ENCODE measurements at regions not wholly inside any gene's neighbourhood (a gene's known extent, or its start where the extent isn't known, plus 50 kb on each side); places are given as distances from the start of the nearest gene placed in this dataset.

DNA sequence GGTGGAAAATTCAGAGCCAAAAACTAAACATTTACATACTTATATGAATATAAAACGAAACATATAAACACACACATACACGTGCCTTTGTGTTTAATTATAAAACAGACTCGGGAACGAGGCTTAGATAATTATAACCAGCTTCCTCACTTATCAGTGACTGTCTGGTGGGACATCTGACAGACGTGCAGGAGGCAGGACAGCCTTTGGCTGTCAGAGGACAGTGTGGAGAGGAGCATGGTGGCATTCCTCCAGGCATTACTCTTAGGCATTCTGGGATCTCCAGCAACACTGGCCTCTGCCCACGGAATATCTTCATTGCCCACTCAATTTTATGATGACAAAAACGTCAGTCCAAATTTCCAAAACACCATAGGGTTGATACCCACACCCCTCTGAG lies 262.2 kb upstream of the NFE2L3 start:
- Histone ChIP-seq H3K27me3 (ENCODE audit: insufficient read depth, poor library complexity, severe bottlenecking) (no peaks in the 10 kb centered on the region), H3K4me3 (replicated peaks; ENCODE audit: insufficient read depth, low read length) (no peak overlapping the region), H3K27ac (replicated peaks) (no peak overlapping the region)
- TF ChIP-seq, protein P1, sequence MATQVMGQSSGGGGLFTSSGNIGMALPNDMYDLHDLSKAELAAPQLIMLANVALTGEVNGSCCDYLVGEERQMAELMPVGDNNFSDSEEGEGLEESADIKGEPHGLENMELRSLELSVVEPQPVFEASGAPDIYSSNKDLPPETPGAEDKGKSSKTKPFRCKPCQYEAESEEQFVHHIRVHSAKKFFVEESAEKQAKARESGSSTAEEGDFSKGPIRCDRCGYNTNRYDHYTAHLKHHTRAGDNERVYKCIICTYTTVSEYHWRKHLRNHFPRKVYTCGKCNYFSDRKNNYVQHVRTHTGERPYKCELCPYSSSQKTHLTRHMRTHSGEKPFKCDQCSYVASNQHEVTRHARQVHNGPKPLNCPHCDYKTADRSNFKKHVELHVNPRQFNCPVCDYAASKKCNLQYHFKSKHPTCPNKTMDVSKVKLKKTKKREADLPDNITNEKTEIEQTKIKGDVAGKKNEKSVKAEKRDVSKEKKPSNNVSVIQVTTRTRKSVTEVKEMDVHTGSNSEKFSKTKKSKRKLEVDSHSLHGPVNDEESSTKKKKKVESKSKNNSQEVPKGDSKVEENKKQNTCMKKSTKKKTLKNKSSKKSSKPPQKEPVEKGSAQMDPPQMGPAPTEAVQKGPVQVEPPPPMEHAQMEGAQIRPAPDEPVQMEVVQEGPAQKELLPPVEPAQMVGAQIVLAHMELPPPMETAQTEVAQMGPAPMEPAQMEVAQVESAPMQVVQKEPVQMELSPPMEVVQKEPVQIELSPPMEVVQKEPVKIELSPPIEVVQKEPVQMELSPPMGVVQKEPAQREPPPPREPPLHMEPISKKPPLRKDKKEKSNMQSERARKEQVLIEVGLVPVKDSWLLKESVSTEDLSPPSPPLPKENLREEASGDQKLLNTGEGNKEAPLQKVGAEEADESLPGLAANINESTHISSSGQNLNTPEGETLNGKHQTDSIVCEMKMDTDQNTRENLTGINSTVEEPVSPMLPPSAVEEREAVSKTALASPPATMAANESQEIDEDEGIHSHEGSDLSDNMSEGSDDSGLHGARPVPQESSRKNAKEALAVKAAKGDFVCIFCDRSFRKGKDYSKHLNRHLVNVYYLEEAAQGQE (IDR thresholded peaks at IDR 0.05; ENCODE audit: insufficient replicate concordance, low read depth): no peak
- TF ChIP-seq, protein P2, sequence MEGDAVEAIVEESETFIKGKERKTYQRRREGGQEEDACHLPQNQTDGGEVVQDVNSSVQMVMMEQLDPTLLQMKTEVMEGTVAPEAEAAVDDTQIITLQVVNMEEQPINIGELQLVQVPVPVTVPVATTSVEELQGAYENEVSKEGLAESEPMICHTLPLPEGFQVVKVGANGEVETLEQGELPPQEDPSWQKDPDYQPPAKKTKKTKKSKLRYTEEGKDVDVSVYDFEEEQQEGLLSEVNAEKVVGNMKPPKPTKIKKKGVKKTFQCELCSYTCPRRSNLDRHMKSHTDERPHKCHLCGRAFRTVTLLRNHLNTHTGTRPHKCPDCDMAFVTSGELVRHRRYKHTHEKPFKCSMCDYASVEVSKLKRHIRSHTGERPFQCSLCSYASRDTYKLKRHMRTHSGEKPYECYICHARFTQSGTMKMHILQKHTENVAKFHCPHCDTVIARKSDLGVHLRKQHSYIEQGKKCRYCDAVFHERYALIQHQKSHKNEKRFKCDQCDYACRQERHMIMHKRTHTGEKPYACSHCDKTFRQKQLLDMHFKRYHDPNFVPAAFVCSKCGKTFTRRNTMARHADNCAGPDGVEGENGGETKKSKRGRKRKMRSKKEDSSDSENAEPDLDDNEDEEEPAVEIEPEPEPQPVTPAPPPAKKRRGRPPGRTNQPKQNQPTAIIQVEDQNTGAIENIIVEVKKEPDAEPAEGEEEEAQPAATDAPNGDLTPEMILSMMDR (IDR thresholded peaks at IDR 0.05; ENCODE audit: insufficient read depth, low read length): no peak
- no peak for TF ChIP-seq SPI1 (IDR thresholded peaks at IDR 0.05; ENCODE audit: borderline replicate concordance, low read depth)
- no peak for TF ChIP-seq GABPA (IDR thresholded peaks at IDR 0.05; ENCODE audit: low read depth)
- TF ChIP-seq POLR2AphosphoS5 (IDR thresholded peaks at IDR 0.05; ENCODE audit: low read depth): no peak
- no peak for DNase-seq (ENCODE audit: low read depth in 1 of 2, low spot score in 1 of 2)

DNA sequence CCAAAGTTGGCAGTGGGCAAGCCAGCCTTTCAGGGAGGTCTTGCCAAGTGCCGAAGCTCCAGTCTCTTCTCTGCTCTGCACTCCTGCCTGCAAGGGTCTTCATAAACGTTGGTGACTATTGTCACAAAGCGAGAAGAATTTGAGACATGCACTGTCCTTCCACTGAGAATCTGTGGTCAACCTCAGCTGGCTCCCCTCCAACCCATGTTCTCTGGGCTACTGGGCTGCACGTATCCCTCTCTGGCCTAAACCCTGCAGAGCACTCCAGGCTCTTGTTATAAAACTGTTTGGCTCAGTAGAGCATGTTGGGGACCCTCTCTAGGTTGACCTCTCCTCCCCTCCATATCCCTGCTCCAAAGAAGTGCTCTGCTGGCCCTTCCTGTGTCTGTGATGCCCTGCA lies 260.4 kb upstream of the NFE2L3 start:
- DNase-seq (ENCODE audit: low read depth in 1 of 2, low spot score in 1 of 2): no peak
- no peak overlapping the region for H3K27ac ChIP-seq (replicated peaks)

DNA sequence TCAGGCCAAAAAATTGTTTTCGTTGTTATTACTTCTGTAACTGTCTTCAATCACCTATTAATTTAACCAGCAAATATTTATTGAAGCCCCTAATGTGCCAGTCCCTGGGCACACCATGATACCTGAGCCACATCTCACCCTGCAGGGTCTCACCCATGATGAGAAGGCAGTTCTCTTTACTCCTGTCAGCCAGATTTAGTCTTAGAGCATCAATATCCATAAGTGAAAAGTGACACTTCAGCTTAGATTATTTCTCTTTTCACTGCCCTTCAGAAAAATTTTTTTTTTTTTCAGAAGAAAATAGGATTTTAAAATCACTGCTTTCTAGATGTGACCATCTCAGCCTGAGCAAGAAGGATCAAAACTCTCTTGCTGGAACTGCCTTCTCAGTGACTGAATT lies 258.6 kb upstream of the NFE2L3 start:
- DNase-seq (ENCODE audit: low read depth in 1 of 2, low spot score in 1 of 2): no peak
- Histone ChIP-seq H3K27me3 (ENCODE audit: insufficient read depth, poor library complexity, severe bottlenecking) (no peaks in the 10 kb centered on the region), H3K4me3 (replicated peaks; ENCODE audit: insufficient read depth, low read length) (no peak overlapping the region; the same call in 1 of the 2 replicates), H3K27ac (replicated peaks) (no peak overlapping the region)
- TF ChIP-seq GABPA (IDR thresholded peaks at IDR 0.05; ENCODE audit: low read depth) (no peak), POLR2AphosphoS5 (IDR thresholded peaks at IDR 0.05; ENCODE audit: low read depth) (no peak), SPI1 (IDR thresholded peaks at IDR 0.05; ENCODE audit: borderline replicate concordance, low read depth) (no peak)
- TF ChIP-seq, protein P2 (IDR thresholded peaks at IDR 0.05; ENCODE audit: insufficient read depth, low read length): no peak
- TF ChIP-seq, protein P1 (IDR thresholded peaks at IDR 0.05; ENCODE audit: insufficient replicate concordance, low read depth): no peak

More for the DNA sequence above, 260.4 kb upstream of the NFE2L3 start:
- Histone ChIP-seq H3K27me3 (ENCODE audit: insufficient read depth, poor library complexity, severe bottlenecking) (no peaks in the 10 kb centered on the region), H3K4me3 (replicated peaks; ENCODE audit: insufficient read depth, low read length) (no peak overlapping the region)
- TF ChIP-seq POLR2AphosphoS5 (IDR thresholded peaks at IDR 0.05; ENCODE audit: low read depth): no peak
- TF ChIP-seq, protein P2 (IDR thresholded peaks at IDR 0.05; ENCODE audit: insufficient read depth, low read length): no peak
- TF ChIP-seq SPI1 (IDR thresholded peaks at IDR 0.05; ENCODE audit: borderline replicate concordance, low read depth): no peak
- TF ChIP-seq, protein P1 (IDR thresholded peaks at IDR 0.05; ENCODE audit: insufficient replicate concordance, low read depth): no peak
- TF ChIP-seq GABPA (IDR thresholded peaks at IDR 0.05; ENCODE audit: low read depth): no peak

Data from HL-60 (cell line).